GM12864 (cell line): ENCODE measurements at regions not wholly inside any gene's neighbourhood (a gene's known extent, or its start where the extent isn't known, plus 50 kb on each side); places are given as distances from the start of the nearest gene placed in this dataset.

ENCODE experiments used
- DNase-seq: peaks from one replicate; pipeline ENCODE4 v3.0.0-alpha.2; 2011; ENCODE audit warnings: low read depth
- H3K4me3 ChIP-seq: 2 replicates; pipeline ENCODE4 v1.5.1; 2011; ENCODE audit warnings: mild to moderate bottlenecking, low read depth, low read length, control low read depth
- TF ChIP-seq, protein P1 (sequence below): IDR thresholded peaks from 2 replicates; pipeline ENCODE4 v1.5.1; 2011; ENCODE audit warnings: low read depth, mild to moderate bottlenecking, moderate library complexity, low read length, control low read depth, inconsistent platforms; ENCODE audit errors: missing control alignments

DNA sequence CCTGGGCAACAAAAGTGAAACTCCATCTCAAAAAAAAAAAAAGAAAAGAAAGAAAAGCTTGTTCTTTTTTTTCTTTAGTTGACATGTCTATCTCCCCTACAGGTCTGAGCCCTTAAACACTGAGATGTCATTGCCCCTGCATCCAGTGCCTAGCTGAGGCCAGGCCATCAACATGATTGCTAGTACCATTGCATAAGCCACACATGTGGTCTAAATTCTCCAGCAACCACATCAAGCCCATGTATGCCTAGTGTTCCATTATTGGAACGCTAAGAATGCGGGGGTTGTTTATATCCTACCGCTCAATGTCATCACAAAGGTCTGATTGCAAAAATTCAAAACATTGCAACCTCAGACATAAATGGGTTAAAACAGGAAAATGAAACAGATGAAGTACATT is 62.7 kb downstream of the NPTX2 start:
- no peak for DNase-seq
- TF ChIP-seq, protein P1, sequence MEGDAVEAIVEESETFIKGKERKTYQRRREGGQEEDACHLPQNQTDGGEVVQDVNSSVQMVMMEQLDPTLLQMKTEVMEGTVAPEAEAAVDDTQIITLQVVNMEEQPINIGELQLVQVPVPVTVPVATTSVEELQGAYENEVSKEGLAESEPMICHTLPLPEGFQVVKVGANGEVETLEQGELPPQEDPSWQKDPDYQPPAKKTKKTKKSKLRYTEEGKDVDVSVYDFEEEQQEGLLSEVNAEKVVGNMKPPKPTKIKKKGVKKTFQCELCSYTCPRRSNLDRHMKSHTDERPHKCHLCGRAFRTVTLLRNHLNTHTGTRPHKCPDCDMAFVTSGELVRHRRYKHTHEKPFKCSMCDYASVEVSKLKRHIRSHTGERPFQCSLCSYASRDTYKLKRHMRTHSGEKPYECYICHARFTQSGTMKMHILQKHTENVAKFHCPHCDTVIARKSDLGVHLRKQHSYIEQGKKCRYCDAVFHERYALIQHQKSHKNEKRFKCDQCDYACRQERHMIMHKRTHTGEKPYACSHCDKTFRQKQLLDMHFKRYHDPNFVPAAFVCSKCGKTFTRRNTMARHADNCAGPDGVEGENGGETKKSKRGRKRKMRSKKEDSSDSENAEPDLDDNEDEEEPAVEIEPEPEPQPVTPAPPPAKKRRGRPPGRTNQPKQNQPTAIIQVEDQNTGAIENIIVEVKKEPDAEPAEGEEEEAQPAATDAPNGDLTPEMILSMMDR: no peak
- H3K4me3 ChIP-seq: no peak overlapping the region

DNA sequence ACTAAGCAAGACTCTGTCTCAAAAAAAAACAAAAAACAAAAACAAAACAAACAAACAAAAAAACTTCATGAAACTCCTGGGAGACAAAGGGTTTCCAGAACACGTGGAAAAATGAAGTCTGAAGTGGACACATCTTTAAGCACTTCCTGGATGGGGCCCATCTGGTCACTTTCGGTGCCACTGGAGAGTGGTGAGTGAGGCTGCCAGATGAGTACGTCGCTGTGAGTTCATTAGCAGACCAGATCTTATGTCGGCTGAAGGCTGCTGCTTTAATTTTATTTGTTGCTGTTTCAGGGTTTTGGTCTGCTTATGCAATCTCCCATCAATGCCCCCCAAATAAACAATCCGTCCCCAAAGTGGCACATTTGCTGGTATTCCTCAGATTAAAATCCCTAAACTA is 64.4 kb downstream of the NPTX2 start:
- TF ChIP-seq, protein P1: no peak
- no peak for DNase-seq
- H3K4me3 ChIP-seq: no peak overlapping the region

DNA sequence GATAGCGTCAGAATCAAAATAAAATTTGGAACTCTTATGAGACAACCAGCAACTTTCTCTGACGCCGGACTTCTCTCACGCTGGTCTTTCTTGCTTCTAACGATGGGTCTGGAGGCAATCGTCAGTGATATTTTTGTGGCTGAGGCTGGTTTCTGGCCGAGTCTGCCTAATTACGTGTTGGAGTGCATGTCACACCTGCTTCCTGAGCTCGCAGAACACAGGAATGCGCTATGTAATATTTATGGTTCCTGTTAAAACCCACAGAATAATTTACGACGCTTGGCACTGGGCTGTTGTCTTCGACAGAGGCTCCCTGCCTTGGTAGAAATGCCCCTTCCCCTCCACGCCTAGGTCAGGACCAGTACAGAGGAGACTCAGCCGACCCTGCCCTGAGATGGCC is 64.9 kb downstream of the NPTX2 start:
- no peak for DNase-seq
- H3K4me3 ChIP-seq: no peak overlapping the region
- TF ChIP-seq, protein P1: no peak

DNA sequence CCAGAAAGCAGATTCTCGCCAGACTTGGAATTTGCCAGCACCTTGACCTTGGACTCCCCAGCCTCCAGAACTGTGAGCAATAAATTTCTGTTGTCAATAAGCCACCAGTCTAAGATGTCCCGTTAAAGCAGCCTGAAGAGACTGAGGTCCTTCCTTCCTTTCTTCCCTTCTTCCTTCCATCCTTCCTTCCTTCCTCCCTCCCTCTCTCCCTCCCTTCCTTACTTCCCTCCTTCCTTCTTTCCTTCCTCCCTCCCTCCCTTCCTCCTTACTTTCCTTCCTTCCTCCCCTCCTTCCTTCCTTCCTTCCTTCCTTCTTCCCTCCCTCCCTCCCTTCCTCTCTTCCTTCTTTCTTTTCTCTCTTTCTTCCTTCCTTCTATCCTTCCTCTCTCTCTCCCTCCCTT is 66.4 kb downstream of the NPTX2 start:
- TF ChIP-seq, protein P1: no peak
- no peak for DNase-seq
- no peak overlapping the region for H3K4me3 ChIP-seq

DNA sequence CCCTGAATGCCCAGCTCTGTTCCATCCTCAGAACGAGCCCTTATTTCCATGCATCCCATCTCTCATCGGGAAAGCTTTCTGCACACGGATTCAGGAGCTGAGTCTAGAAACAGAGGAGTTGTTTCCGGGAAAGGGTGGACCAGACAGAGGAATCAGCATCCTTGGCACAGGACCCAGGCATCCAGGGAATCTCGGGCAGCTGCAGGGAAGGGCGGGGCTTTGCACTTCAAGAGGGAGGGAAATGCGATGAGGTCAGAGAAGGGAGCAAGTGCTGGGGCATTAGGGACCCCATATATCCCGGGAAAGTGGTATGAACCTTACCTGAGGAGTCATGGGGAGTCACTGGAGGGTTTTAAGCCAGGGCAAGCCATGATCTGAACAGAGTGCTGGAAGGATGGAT is 68.5 kb downstream of the NPTX2 start:
- no peak overlapping the region for H3K4me3 ChIP-seq
- TF ChIP-seq, protein P1: no peak
- no peak for DNase-seq

DNA sequence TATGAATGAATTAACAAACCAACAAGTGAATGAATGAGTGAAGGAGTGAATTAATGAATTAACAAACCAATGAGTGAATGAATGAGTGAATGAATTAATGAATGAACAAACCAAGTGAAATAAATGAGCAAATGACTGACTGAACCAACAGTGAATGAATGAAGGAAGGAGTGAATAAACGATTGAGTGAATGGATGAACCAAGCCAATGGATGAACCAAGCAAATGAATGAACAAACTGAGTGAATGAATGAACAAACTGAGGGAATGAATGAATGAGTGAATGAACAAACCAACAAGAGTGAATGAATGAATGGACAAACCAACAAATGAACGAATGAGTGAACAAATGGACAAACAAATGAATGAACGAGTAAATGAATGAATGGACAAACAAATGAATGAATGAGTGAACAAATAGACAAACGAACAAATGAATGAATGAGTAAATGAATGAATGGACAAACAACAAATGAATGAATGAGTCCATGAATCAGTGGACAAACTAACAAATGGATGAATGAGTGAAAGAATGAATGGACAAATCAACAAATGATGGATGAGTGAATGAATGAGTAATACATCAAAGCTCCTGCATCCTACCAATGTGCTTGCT is 69.5 kb downstream of the NPTX2 start:
- TF ChIP-seq, protein P1: no peak
- H3K4me3 ChIP-seq: no peak overlapping the region
- no peak for DNase-seq

DNA sequence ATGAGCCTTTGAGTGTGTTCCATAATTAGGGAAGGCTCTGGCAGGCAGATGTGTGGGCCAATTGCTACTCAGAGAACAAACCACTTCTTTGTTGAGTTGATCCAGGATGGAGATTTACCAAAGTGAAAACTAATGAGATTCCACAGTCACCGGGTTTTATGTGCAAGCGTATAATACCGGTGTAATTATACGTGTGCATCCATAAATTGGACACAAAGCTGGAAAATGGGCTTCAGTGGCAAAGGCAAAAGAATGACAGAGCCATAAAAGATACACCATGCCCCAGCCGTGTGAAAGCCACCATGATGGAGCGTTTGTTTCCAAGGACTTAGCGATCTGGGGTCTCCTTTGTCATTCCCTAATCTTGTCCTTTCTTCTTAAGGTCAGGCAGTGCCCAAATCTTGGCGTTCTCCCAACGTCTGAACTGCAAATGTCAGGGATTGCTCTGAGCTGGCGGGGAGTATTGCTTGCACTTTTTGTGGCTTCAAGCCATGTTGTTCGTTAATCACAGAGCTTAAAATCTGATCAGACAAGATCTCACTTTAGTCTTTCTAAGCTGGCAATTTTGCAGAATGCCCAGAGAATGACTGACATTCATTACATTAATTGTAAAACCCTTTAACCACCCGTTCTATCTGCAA is 70.1 kb downstream of the NPTX2 start:
- H3K4me3 ChIP-seq: no peak overlapping the region
- no peak for DNase-seq
- TF ChIP-seq, protein P1: no peak
